DND-41 (cell line): ENCODE measurements at regions not wholly inside any gene's neighbourhood (a gene's known extent, or its start where the extent isn't known, plus 50 kb on each side); places are given as distances from the start of the nearest gene placed in this dataset.

ENCODE experiments used
- ATAC-seq: fragments of 200-7000 bp; cut with Tn5 transposase; 3 replicates; pipeline ENCODE4 v1.9.1; 2021; ENCODE audit warnings: low read depth; ENCODE audit not compliant: insufficient read depth
- DNase-seq: peaks from one replicate; pipeline ENCODE4 v3.0.0-alpha.2; 2020
- H2AFZ ChIP-seq: 2 replicates; pipeline ENCODE4 v1.6.0; 2012; ENCODE audit warnings: low read depth, low read length
- H3K27ac ChIP-seq: 2 replicates; pipeline ENCODE4 v1.5.1; 2012; ENCODE audit warnings: low read length, inconsistent platforms
- H3K27me3 ChIP-seq: fragments of 200-600 bp; sonication (generic); 2 replicates; pipeline ENCODE4 v1.6.0; 2012; ENCODE audit warnings: low read length, mild to moderate bottlenecking, inconsistent platforms; ENCODE audit not compliant: insufficient read depth, poor library complexity
- H3K36me3 ChIP-seq: 2 replicates; pipeline ENCODE4 v1.5.1; 2012; ENCODE audit warnings: low read length, inconsistent platforms; ENCODE audit not compliant: insufficient read depth
- H3K4me1 ChIP-seq: 2 replicates; pipeline ENCODE4 v1.5.1; 2012; ENCODE audit warnings: mild to moderate bottlenecking, low read length; ENCODE audit not compliant: insufficient read depth
- H3K4me2 ChIP-seq: 2 replicates; pipeline ENCODE4 v1.6.0; 2012; ENCODE audit warnings: mild to moderate bottlenecking, moderate library complexity, low read length, inconsistent platforms; ENCODE audit not compliant: insufficient read depth
- H3K4me3 ChIP-seq, 2 experiments: fragments of 200-600 bp in 1 of 2; shearing (Covaris generic) in 1 of 2; 2 replicates each; pipeline ENCODE4 v1.5.1; 2012 to 2016; ENCODE audit warnings: inconsistent platforms in 2 of 2, low read length in 2 of 2, mild to moderate bottlenecking in 2 of 2, low read depth in 1 of 2, moderate library complexity in 1 of 2
- H3K79me2 ChIP-seq: 2 replicates; pipeline ENCODE4 v1.6.0; 2012; ENCODE audit warnings: low read length, inconsistent platforms; ENCODE audit not compliant: insufficient read depth
- H3K9ac ChIP-seq: 2 replicates; pipeline ENCODE4 v1.6.0; 2012; ENCODE audit warnings: low read depth, mild to moderate bottlenecking, inconsistent platforms, low read length, moderate library complexity
- H3K9me3 ChIP-seq: 2 replicates; pipeline ENCODE4 v1.5.1; 2012; ENCODE audit warnings: low read length, moderate library complexity, mild to moderate bottlenecking, inconsistent platforms; ENCODE audit not compliant: insufficient read depth, severe bottlenecking
- H4K20me1 ChIP-seq: 2 replicates; pipeline ENCODE4 v1.6.0; 2012; ENCODE audit warnings: low read length; ENCODE audit not compliant: insufficient read depth
- EZH2 ChIP-seq: IDR thresholded peaks from 3 replicates; pipeline ENCODE4 v1.6.1; 2012; ENCODE audit warnings: borderline replicate concordance, low read depth, mild to moderate bottlenecking, moderate library complexity, low read length, inconsistent platforms; ENCODE audit not compliant: severe bottlenecking
- TF ChIP-seq, protein P1 (sequence below): IDR thresholded peaks from 2 replicates; pipeline ENCODE4 v1.5.1; 2012; ENCODE audit warnings: borderline replicate concordance, low read length, moderate library complexity, mild to moderate bottlenecking; ENCODE audit not compliant: poor library complexity, severe bottlenecking; ENCODE audit errors: extremely low read depth

DNA sequence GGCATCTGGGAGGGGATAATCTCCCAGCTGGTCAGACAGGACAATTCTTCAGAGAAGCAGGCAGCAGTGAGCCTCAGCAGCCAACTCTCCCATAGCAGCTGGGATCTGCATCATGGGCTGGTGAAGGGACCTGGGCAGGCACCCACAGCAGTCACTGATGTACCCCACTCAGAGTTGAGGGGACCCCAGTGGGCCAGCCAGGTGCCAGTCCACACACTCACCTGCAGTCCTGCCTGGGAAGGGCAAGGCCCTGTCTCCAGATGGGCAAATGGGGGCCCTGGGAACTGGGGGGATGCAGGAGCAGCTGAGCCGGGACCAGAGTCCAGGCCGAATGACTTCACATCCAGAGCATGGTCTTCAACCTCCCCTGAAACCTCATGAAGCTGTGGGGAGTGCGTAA, 170.4 kb downstream of the ZFP36L2 start:
- Histone ChIP-seq H3K9me3 (no peaks in the 10 kb centered on the region), H3K79me2 (no peaks in the 10 kb centered on the region; the same call in 1 of the 2 replicates)
- no peak for TF ChIP-seq EZH2
- TF ChIP-seq, protein P1, sequence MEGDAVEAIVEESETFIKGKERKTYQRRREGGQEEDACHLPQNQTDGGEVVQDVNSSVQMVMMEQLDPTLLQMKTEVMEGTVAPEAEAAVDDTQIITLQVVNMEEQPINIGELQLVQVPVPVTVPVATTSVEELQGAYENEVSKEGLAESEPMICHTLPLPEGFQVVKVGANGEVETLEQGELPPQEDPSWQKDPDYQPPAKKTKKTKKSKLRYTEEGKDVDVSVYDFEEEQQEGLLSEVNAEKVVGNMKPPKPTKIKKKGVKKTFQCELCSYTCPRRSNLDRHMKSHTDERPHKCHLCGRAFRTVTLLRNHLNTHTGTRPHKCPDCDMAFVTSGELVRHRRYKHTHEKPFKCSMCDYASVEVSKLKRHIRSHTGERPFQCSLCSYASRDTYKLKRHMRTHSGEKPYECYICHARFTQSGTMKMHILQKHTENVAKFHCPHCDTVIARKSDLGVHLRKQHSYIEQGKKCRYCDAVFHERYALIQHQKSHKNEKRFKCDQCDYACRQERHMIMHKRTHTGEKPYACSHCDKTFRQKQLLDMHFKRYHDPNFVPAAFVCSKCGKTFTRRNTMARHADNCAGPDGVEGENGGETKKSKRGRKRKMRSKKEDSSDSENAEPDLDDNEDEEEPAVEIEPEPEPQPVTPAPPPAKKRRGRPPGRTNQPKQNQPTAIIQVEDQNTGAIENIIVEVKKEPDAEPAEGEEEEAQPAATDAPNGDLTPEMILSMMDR, result no peak

DNA sequence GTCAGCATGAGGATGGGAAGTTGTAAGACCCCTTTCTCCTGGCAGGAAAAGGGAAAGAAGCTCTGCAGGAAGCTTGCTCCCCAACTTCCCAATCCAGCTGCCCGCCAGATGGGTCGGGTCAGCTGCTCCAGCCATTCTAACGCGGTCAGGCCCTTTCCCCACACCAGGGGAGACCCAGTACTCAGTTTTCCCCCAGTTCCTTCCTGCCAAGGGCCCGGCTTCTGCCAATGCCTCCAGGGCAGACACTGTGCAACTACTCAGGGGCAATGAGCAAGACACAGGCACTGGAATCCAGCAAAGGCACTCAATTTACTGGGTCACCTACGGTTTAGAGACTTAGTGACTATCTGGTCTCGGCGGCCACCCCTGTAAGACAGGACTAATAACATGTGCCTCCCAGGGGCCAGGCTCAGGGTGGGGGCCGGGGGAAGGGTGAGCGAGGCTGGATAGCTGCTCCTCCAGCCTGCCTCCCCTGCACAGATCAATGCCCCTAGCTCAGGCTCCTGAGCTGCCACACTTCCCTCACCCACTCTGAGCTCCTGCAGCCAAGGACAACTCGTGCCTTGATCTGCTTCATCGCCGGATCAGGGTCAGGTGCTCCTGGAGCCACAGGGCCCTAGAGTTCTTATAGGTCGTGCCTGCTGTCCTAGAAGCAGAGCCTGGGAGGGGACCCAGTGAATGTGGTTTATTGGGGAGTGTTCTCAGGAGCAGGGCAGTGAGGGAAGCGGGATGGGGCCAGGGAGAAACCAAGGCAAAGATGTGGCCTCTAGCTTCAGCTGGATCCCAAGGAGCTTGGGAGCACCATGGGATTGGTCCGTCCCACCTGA, 171.1 kb downstream of the ZFP36L2 start:
- no peak for ATAC-seq
- TF ChIP-seq EZH2, result no peak
- TF ChIP-seq, protein P1, result no peak
- no peak for DNase-seq
- H3K79me2 ChIP-seq, result no peaks in the 10 kb centered on the region; the same call in 1 of the 2 replicates
- no peaks in the 10 kb centered on the region for H4K20me1 ChIP-seq
- no peak overlapping the region for H3K4me2 ChIP-seq
- H3K4me3 ChIP-seq, result no peak overlapping the region
- no peak overlapping the region for H2AFZ ChIP-seq
- peak overlapping the region; percentile 45 for H3K9ac ChIP-seq
- H3K4me1 ChIP-seq, result peaks cover 100% of the 10 kb centered on the region
- H3K36me3 ChIP-seq, result no peaks in the 10 kb centered on the region
- H3K9me3 ChIP-seq, result no peaks in the 10 kb centered on the region
- H3K27ac ChIP-seq, result peak overlapping the region; percentile 96
- no peaks in the 10 kb centered on the region for H3K27me3 ChIP-seq

More for the DNA sequence above, 170.4 kb downstream of the ZFP36L2 start:
- Histone ChIP-seq H3K4me1 (peaks cover 100% of the 10 kb centered on the region), H3K4me3 (no peak overlapping the region), H3K27me3 (no peaks in the 10 kb centered on the region), H3K4me2 (no peak overlapping the region), H3K36me3 (no peaks in the 10 kb centered on the region), H3K9ac (peak overlapping the region; percentile 45), H4K20me1 (no peaks in the 10 kb centered on the region), H3K27ac (peak overlapping the region; percentile 96), H2AFZ (no peak overlapping the region)
- no peak for DNase-seq
- ATAC-seq, result no peak

DNA sequence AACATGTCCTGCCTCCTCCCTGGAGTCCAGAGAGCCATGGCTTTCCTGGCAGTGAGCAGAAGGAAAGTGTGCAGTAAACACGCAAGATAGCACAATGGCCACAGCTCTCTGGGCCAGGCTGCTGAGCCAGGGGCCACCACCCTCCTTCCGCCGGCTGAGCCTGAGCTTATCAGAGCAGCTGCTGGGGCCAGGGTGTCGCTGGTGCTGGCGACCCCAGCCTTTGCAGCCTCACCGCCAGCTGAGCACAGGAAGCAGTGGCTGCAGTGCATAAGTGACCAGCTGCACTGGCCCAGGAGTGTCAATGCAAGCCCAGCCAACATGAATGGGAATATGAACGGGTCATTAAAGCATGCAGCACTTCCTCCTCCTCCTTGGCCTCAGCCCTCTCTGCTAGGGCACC, 172.0 kb downstream of the ZFP36L2 start:
- Histone ChIP-seq H3K4me3 (no peak overlapping the region), H3K27ac (peak overlapping the region; percentile 96), H3K9ac (peak overlapping the region; percentile 45; the same call in 1 of the 2 replicates), H3K36me3 (no peaks in the 10 kb centered on the region), H3K4me2 (no peak overlapping the region), H4K20me1 (no peaks in the 10 kb centered on the region), H3K4me1 (peaks cover 100% of the 10 kb centered on the region), H2AFZ (no peak overlapping the region), H3K79me2 (no peaks in the 10 kb centered on the region; the same call in 1 of the 2 replicates), H3K9me3 (no peaks in the 10 kb centered on the region), H3K27me3 (no peaks in the 10 kb centered on the region)
- TF ChIP-seq EZH2, result no peak
- TF ChIP-seq, protein P1, result no peak
- DNase-seq (no peak), ATAC-seq (no peak)

DNA sequence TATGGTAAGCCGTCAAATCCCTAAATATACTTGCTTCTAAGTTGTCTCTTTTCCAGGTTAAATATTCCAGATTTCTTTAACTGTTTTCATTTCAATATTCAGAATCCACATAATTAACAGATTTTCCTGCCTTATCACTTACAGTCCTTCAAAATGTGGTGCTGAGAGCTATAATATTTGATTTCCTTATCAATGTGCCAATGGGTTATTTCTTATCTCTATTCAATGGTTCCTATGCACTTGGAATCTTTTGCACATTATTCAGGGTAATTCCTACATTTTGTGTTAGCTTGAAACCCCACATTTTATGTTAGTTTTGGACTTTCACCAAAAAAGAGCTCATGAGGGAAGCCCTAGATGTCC, 173.5 kb downstream of the ZFP36L2 start:
- peak overlapping the region; percentile 64 for H3K9ac ChIP-seq
- no peaks in the 10 kb centered on the region for H3K9me3 ChIP-seq
- no peaks in the 10 kb centered on the region for H3K27me3 ChIP-seq
- H3K4me1 ChIP-seq, result peaks cover 100% of the 10 kb centered on the region
- TF ChIP-seq, protein P1, result no peak
- no peak for TF ChIP-seq EZH2
- H3K27ac ChIP-seq, result peak overlapping the region; percentile 96
- H3K4me2 ChIP-seq, result peak overlapping the region; percentile 59
- no peaks in the 10 kb centered on the region for H3K36me3 ChIP-seq
- ATAC-seq (no peak), DNase-seq (no peak)
- H4K20me1 ChIP-seq, result no peaks in the 10 kb centered on the region
- H2AFZ ChIP-seq, result no peak overlapping the region
- no peaks in the 10 kb centered on the region; the same call in 1 of the 2 replicates for H3K79me2 ChIP-seq
- H3K4me3 ChIP-seq, result no peak overlapping the region
